AG04450 (cell line): ENCODE measurements at regions not wholly inside any gene's neighbourhood (a gene's known extent, or its start where the extent isn't known, plus 50 kb on each side); places are given as distances from the start of the nearest gene placed in this dataset.

Experiments
- CTCF ChIA-PET: fragments of 300-600, 350-600 bp; formaldehyde crosslinking; extraction: SDS; loops from one replicate; lab custom pipeline; 2022; ENCODE audit warnings: antibody characterized with exemption, inconsistent platforms; lab: Charles Lee
- POLR2A ChIA-PET: fragments of 350-600 bp; formaldehyde crosslinking; extraction: SDS; loops from one replicate; lab custom pipeline; 2021; ENCODE audit warnings: antibody characterized with exemption, inconsistent platforms; lab: Yijun Ruan, JAX
- DNase-seq: peaks from one replicate; pipeline ENCODE4 v3.0.0-alpha.2; 2011; ENCODE audit warnings: low read depth, low spot score
- H3K27ac ChIP-seq: one replicate; pipeline ENCODE4 v1.5.1; 2012; ENCODE audit warnings: low read depth, low read length, control low read depth
- H3K27me3 ChIP-seq: one replicate; pipeline ENCODE4 v1.6.0; 2012; ENCODE audit warnings: low read length; ENCODE audit not compliant: control insufficient read depth, insufficient read depth
- H3K4me3 ChIP-seq: 2 replicates; pipeline ENCODE4 v1.5.1; 2011; ENCODE audit warnings: mild to moderate bottlenecking, low read depth, low read length, control low read depth
- H3K9me3 ChIP-seq: 2 replicates; pipeline ENCODE4 v1.5.1; 2012; ENCODE audit warnings: low read length; ENCODE audit not compliant: control insufficient read depth, insufficient read depth
- CTCF ChIP-seq: IDR thresholded peaks from 2 replicates; pipeline ENCODE4 v1.5.1; 2011; ENCODE audit warnings: low read depth, low read length, control low read depth, inconsistent platforms

GRCh38 chr7:45240273-45240771 is 82.7 kb downstream of the RAMP3 start:
- Histone ChIP-seq H3K4me3 (no peak overlapping the region), H3K27ac (no peak overlapping the region), H3K9me3 (no peaks in the 10 kb centered on the region), H3K27me3 (peaks cover 2% of the 10 kb centered on the region)
- no peak for DNase-seq
- ChIA-PET CTCF (interaction anchor here (1.7 kb wide), 1 partner anchor 20 kb away, joined by 8 read pairs; no protein-coding TSS in a partner anchor), POLR2A (no interaction called here)
- no peak for TF ChIP-seq CTCF

DNA sequence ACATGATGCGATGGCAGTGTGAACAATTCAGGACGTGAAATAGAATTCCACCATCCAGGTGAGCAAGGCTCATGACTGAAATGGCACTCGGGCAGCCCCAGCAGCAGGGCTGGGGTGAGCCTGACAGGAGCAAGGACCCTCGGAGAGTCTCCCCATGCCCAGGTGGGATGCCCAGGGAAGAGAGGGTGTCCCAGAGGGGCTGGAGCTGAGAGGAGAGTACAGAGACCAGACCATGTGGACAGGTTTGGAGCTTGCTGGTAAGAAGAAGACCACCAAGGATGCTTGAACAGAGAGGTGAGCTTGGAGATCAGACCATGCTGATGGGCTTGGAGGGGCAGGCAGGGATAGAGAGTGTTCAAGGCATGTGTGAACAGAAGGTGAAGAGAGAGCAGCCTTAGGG is 83.3 kb downstream of the RAMP3 start:
- POLR2A ChIA-PET = no interaction called here
- H3K27me3 ChIP-seq = peaks cover 2% of the 10 kb centered on the region
- H3K27ac ChIP-seq = no peak overlapping the region
- CTCF ChIA-PET = no interaction called here
- H3K9me3 ChIP-seq = no peaks in the 10 kb centered on the region
- H3K4me3 ChIP-seq = no peak overlapping the region
- no peak for DNase-seq
- TF ChIP-seq CTCF = no peak

DNA sequence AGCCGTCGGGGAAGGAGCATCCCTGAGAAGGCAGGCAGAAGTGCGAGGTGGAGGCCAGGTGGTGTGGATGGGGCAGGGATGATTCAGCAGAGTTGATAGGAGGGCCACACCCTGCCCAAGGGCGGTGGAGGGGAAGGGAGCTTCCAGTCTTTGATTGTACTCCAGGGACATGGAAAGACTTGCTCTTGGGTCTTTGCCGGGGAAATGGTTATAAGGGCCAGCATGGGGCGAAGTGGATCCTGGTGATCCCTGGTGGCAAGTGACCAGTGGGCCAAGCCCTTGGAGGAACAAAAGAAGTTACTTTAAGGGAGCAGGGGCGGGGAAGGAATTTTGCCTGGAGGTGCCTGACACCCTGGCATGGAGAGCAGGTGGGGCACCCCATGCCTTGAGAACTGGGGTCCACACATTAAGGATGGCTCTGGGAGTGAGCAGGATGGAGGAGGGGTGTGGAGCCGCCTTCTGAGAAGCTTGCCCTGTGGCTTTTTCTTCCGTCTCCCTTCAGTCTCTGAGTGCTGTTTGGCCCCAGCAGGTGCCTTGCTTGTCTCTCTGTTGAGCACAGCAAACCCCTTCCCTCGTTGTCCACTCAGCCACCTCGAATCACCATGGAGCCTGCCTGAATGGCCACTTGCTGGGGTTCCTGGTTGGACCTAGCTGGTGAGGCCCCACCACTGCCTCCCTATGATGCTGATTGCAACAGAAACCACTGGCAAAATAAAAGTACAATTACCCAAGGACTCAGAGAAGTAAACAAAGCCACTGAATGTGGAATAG is 83.9 kb downstream of the RAMP3 start:
- CTCF ChIA-PET = no interaction called here

DNA sequence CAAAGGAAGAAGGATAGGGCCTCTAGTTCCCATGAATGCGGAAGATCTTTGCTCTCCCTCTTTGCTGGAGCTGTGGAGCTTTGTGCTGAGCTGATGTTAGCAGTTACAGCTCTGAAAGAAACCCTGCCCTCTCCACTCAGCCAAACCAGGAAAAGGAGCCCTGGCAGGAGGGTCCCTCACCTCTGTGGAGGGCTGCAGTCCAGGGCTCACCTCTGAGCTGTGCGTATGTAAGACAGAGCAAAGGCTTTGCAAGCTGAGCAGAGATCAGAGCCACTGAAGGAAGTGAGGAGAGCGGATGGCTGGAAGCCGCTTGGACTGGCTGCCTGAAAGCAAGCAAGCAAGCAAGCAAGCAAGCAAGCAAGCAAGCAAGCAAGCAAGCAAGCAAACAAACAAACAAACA is 84.7 kb downstream of the RAMP3 start:
- DNase-seq = no peak
- POLR2A ChIA-PET = no interaction called here
- CTCF ChIA-PET = no interaction called here
- TF ChIP-seq CTCF = no peak
- H3K27ac ChIP-seq = no peak overlapping the region
- no peak overlapping the region for H3K4me3 ChIP-seq
- no peaks in the 10 kb centered on the region for H3K9me3 ChIP-seq
- peaks cover 2% of the 10 kb centered on the region for H3K27me3 ChIP-seq

More for the DNA sequence above, 83.9 kb downstream of the RAMP3 start:
- no peak overlapping the region for H3K27ac ChIP-seq
- TF ChIP-seq CTCF = no peak
- H3K4me3 ChIP-seq = no peak overlapping the region
- no peak for DNase-seq
- POLR2A ChIA-PET = no interaction called here
- no peaks in the 10 kb centered on the region for H3K9me3 ChIP-seq
- H3K27me3 ChIP-seq = peaks cover 2% of the 10 kb centered on the region

GRCh38 chr7:45242698-45243097 is 85.1 kb downstream of the RAMP3 start:
- CTCF ChIA-PET = no interaction called here
- no peak for TF ChIP-seq CTCF
- POLR2A ChIA-PET = no interaction called here
- H3K9me3 ChIP-seq = no peaks in the 10 kb centered on the region
- peaks cover 2% of the 10 kb centered on the region for H3K27me3 ChIP-seq
- no peak for DNase-seq
- no peak overlapping the region for H3K27ac ChIP-seq
- H3K4me3 ChIP-seq = no peak overlapping the region
